Mesenchymal stem cell (in vitro differentiated cells and primary cell): ENCODE measurements at regions not wholly inside any gene's neighbourhood (a gene's known extent, or its start where the extent isn't known, plus 50 kb on each side); places are given as distances from the start of the nearest gene placed in this dataset.
"Not testable (repeated sequence)": the region's sequence is repeated elsewhere in the genome, so short reads cannot be mapped to it uniquely, and the experiment has no call there.

ENCODE experiments used
- DNase-seq: peaks from one replicate; pipeline ENCODE4 v3.0.0-alpha.2; 2013
- H2AFZ ChIP-seq: one replicate; pipeline ENCODE4 v1.6.1; 2013; ENCODE audit warnings: low read depth, mild to moderate bottlenecking, control low read depth, inconsistent platforms, low read length, moderate library complexity
- H2AK5ac ChIP-seq: 2 replicates; pipeline ENCODE4 v1.6.1; 2013; ENCODE audit warnings: low read length, moderate library complexity, mild to moderate bottlenecking, inconsistent platforms; ENCODE audit not compliant: severe bottlenecking
- H2BK120ac ChIP-seq: one replicate; pipeline ENCODE4 v1.6.1; 2013; ENCODE audit warnings: low read depth, mild to moderate bottlenecking, inconsistent platforms, low read length, moderate library complexity
- H2BK12ac ChIP-seq, 2 experiments: one replicate each; pipeline ENCODE4 v1.6.1; 2013; ENCODE audit warnings: inconsistent platforms in 2 of 2, low read length in 2 of 2, mild to moderate bottlenecking in 2 of 2, moderate library complexity in 2 of 2, control low read depth in 1 of 2
- H2BK15ac ChIP-seq: one replicate; pipeline ENCODE4 v1.6.1; 2013; ENCODE audit warnings: mild to moderate bottlenecking, low read depth, inconsistent platforms; ENCODE audit not compliant: poor library complexity, severe bottlenecking
- H2BK5ac ChIP-seq: 2 replicates; pipeline ENCODE4 v1.6.1; 2013; ENCODE audit warnings: low read depth, mild to moderate bottlenecking, low read length, control low read depth, inconsistent platforms; ENCODE audit not compliant: poor library complexity, severe bottlenecking
- H3K14ac ChIP-seq, 2 experiments: one replicate each; pipeline ENCODE4 v1.6.1; 2013; ENCODE audit warnings: inconsistent platforms in 2 of 2, low read length in 2 of 2, control low read depth in 1 of 2, mild to moderate bottlenecking in 1 of 2, moderate library complexity in 1 of 2
- H3K18ac ChIP-seq, 2 experiments: one replicate each; pipeline ENCODE4 v1.6.1; 2013; ENCODE audit warnings: inconsistent platforms in 2 of 2, low read length in 2 of 2, control low read depth in 1 of 2, low read depth in 1 of 2, mild to moderate bottlenecking in 1 of 2
- H3K23ac ChIP-seq, 2 experiments: one replicate each; pipeline ENCODE4 v1.6.1; 2013; ENCODE audit warnings: inconsistent platforms in 2 of 2, low read length in 2 of 2, mild to moderate bottlenecking in 2 of 2, moderate library complexity in 2 of 2, control low read depth in 1 of 2
- H3K27ac ChIP-seq: 2 replicates; pipeline ENCODE4 v1.5.1; 2013; ENCODE audit warnings: mild to moderate bottlenecking, moderate library complexity, low read length, control low read depth, inconsistent platforms; ENCODE audit not compliant: poor library complexity, severe bottlenecking
- H3K27me3 ChIP-seq, 2 experiments: 2 replicates each; pipeline versions ENCODE4 v1.6.1 to v1.7.0; 2013; ENCODE audit warnings: low read length in 2 of 2, mild to moderate bottlenecking in 2 of 2, moderate library complexity in 2 of 2, control low read depth in 1 of 2, inconsistent platforms in 1 of 2; ENCODE audit not compliant: control insufficient read depth in 1 of 2, insufficient read depth in 1 of 2
- H3K36me3 ChIP-seq, 2 experiments: 2 replicates each; pipeline versions ENCODE4 v1.6.1 to v1.7.0; 2013; ENCODE audit warnings: low read length in 2 of 2, control low read depth in 1 of 2, inconsistent platforms in 1 of 2, low read depth in 1 of 2, mild to moderate bottlenecking in 1 of 2; ENCODE audit not compliant: insufficient read depth in 2 of 2, control insufficient read depth in 1 of 2
- H3K4ac ChIP-seq, 2 experiments: one replicate each; pipeline ENCODE4 v1.6.1; 2013; ENCODE audit warnings: inconsistent platforms in 2 of 2, low read length in 2 of 2, mild to moderate bottlenecking in 2 of 2, moderate library complexity in 2 of 2, control low read depth in 1 of 2, low read depth in 1 of 2
- H3K4me1 ChIP-seq: 2 replicates; pipeline ENCODE4 v1.6.1; 2013; ENCODE audit warnings: low read depth, low read length, control low read depth; ENCODE audit not compliant: control insufficient read depth, insufficient read depth
- H3K4me2 ChIP-seq: 2 replicates; pipeline ENCODE4 v1.6.1; 2013; ENCODE audit warnings: low read length, mild to moderate bottlenecking, inconsistent platforms; ENCODE audit not compliant: poor library complexity, severe bottlenecking
- H3K4me3 ChIP-seq, 2 experiments: 2 replicates each; pipeline versions ENCODE4 v1.5.1 to v1.7.0; 2013; ENCODE audit warnings: low read length in 2 of 2, mild to moderate bottlenecking in 2 of 2, control low read depth in 1 of 2, low read depth in 1 of 2; ENCODE audit not compliant: insufficient read depth in 1 of 2
- H3K79me1 ChIP-seq: replicated peaks from 2 replicates; pipeline ENCODE4 v1.6.1; 2013; ENCODE audit warnings: mild to moderate bottlenecking, control low read depth, low read length, inconsistent platforms; ENCODE audit not compliant: poor library complexity, severe bottlenecking
- H3K9ac ChIP-seq: 2 replicates; pipeline ENCODE4 v1.7.0; 2013; ENCODE audit warnings: mild to moderate bottlenecking, low read length, moderate library complexity
- H3K9me3 ChIP-seq: 2 replicates; pipeline ENCODE4 v1.7.0; 2013; ENCODE audit warnings: mild to moderate bottlenecking, low read length; ENCODE audit not compliant: control insufficient read depth
- H4K8ac ChIP-seq: one replicate; pipeline ENCODE4 v1.6.1; 2013; ENCODE audit warnings: inconsistent platforms, mild to moderate bottlenecking, low read length, moderate library complexity
- H4K91ac ChIP-seq: one replicate; pipeline ENCODE4 v1.6.1; 2013; ENCODE audit warnings: mild to moderate bottlenecking, low read length, inconsistent platforms
- WGBS: methylation state at CpG from one replicate; pipeline ENCODE4 v1.1.7; 2013; ENCODE audit warnings: mixed read lengths; 5-methylcytosine and 5-hydroxymethylcytosine counted together

DNA sequence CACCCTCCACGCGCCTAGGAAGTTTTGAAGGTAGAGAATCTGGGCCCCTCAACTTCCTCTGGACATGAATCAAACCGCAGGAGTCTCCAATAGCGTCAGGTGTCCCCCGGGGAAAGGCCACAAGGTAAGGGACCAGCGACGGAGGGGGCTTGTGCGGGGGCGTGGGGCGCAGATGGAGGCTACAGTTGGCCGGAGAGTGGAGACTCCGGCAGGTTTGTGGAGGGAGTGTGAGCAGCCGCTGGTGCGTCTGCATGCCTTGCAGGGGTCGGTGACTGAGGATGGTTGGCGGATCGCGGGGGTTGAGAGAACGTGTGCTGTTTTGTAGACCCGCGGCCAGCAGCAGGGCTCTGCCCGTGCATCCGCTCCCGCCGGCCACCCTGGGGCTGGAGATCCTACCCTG lies 303.3 kb upstream of the DPP6 start:
- not testable (repeated sequence) for H2BK12ac ChIP-seq, DNase-seq, H2BK120ac ChIP-seq, H3K9me3 ChIP-seq, H3K4ac ChIP-seq, H3K79me1 ChIP-seq, H3K9ac ChIP-seq, H4K91ac ChIP-seq, H3K23ac ChIP-seq, H3K27ac ChIP-seq, H3K14ac ChIP-seq, H3K18ac ChIP-seq, H3K4me2 ChIP-seq, H2BK15ac ChIP-seq, H4K8ac ChIP-seq, H3K27me3 ChIP-seq, H3K4me1 ChIP-seq, H2AFZ ChIP-seq, H3K4me3 ChIP-seq, H2BK5ac ChIP-seq, H2AK5ac ChIP-seq, H3K36me3 ChIP-seq
- 45% methylated on average over 10 of the region's 25 CpGs for WGBS

DNA sequence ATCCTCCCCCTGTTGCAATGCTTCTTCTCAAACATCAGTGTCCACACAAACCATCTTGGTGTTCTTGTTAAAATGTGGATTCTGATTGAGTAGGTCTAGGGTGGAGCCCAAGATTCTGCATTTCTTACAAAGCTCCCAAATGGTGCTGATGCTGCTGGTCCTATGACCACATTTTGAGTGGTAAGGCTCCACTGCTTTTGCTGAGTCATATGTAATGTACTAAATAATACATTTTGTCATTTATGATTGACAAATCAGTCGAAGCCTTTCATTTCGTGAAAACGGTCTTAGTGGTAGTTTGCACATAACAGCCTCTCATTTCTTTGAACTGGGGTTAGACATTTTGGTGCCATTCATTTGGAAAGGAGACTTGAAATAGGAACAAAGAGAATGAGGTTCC lies 286.3 kb upstream of the DPP6 start:
- H2BK15ac ChIP-seq, H3K36me3 ChIP-seq, H2BK120ac ChIP-seq, H3K9ac ChIP-seq, H3K4me2 ChIP-seq, H3K4me1 ChIP-seq, H3K4me3 ChIP-seq, H2BK5ac ChIP-seq, H4K91ac ChIP-seq, H3K27me3 ChIP-seq, H4K8ac ChIP-seq, H3K79me1 ChIP-seq, H3K9me3 ChIP-seq, H3K4ac ChIP-seq, H2BK12ac ChIP-seq, H3K18ac ChIP-seq, H3K27ac ChIP-seq, H2AFZ ChIP-seq, H2AK5ac ChIP-seq, DNase-seq, H3K14ac ChIP-seq, H3K23ac ChIP-seq: not testable (repeated sequence)
- 83% methylated on average over 3 of the region's 3 CpGs for WGBS

DNA sequence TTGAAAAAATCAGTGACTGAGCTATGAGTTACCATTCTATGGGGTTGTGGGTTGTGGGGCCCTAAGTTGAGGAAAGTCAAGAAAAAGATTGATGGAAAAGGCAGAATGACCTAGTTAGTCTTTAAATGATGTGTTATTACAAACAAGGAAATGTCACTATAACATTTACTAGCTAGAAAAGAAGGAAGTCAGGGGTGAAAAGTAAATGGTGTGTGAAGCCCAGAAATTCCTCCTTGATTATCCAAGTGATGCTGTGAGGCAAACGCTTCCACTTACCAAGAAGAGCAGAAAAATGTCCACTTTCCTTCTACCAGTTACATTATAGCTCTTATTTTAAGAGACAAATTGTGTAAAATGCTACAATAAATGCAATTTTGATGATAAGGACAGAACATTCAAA lies 285.3 kb upstream of the DPP6 start:
- H3K4me1 ChIP-seq, H3K4ac ChIP-seq, H3K36me3 ChIP-seq, H4K91ac ChIP-seq, H3K14ac ChIP-seq, H4K8ac ChIP-seq, H2BK120ac ChIP-seq, H3K9me3 ChIP-seq, H3K4me3 ChIP-seq, H2BK5ac ChIP-seq, H3K23ac ChIP-seq, H2BK15ac ChIP-seq, DNase-seq, H3K18ac ChIP-seq, H2AFZ ChIP-seq, H3K27me3 ChIP-seq, H3K4me2 ChIP-seq, H3K27ac ChIP-seq, H3K9ac ChIP-seq, H3K79me1 ChIP-seq, H2BK12ac ChIP-seq, H2AK5ac ChIP-seq: not testable (repeated sequence)
- no CpG with 5 or more reads among the region's 1 CpG for WGBS

DNA sequence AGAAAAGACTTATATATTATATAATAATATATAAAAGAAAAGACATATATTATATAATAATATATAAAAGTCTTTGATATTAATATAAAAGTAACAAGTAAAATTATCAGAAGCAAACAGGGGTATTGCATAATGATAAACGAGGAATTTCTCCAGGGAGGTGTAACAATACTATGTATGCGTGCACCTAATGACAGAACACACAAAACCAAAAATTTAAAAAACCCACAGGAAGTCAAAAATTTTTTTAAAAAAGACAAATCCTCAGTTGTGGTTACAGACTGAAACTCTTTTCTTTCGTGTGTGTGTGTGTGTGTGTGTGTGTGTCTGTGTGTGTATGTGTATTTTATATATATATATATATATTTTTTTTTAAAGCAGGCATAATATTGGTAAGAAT lies 279.2 kb upstream of the DPP6 start:
- H3K9ac ChIP-seq = no peak overlapping the region
- no peak overlapping the region for H3K18ac ChIP-seq
- no peaks in the 10 kb centered on the region for H3K27me3 ChIP-seq
- H3K4me1 ChIP-seq = no peaks in the 10 kb centered on the region
- no peaks in the 10 kb centered on the region for H3K79me1 ChIP-seq
- H2BK15ac ChIP-seq = no peak overlapping the region
- H3K4me3 ChIP-seq = no peak overlapping the region
- no peak overlapping the region for H3K4ac ChIP-seq
- H4K8ac ChIP-seq = no peak overlapping the region
- H3K27ac ChIP-seq = no peak overlapping the region
- H2BK5ac ChIP-seq = no peak overlapping the region
- H3K4me2 ChIP-seq = no peak overlapping the region
- no peak for DNase-seq
- H3K14ac ChIP-seq = no peak overlapping the region
- H2AK5ac ChIP-seq = no peak overlapping the region
- no peak overlapping the region for H2AFZ ChIP-seq
- H2BK12ac ChIP-seq = no peak overlapping the region
- no peaks in the 10 kb centered on the region for H3K36me3 ChIP-seq
- WGBS = no CpG with 5 or more reads among the region's 3 CpGs
- H4K91ac ChIP-seq = no peak overlapping the region
- no peaks in the 10 kb centered on the region for H3K9me3 ChIP-seq
- no peak overlapping the region for H3K23ac ChIP-seq
- H2BK120ac ChIP-seq = no peak overlapping the region
